Transverse colon (tissue), 4 donors: ENCODE measurements at regions not wholly inside any gene's neighbourhood (a gene's known extent, or its start where the extent isn't known, plus 50 kb on each side); places are given as distances from the start of the nearest gene placed in this dataset.

Experiments used
- DNase-seq: peaks from one replicate; pipeline ENCODE4 v3.0.0-alpha.2; 2019
- H3K27ac ChIP-seq, 4 donors: fragments of 200-600 bp; sonication (generic); 2 replicates each; pipeline ENCODE4 v1.5.1; 2016 to 2018; ENCODE audit warnings: inconsistent platforms in 4 of 4
- H3K27me3 ChIP-seq: fragments of 200-600 bp; sonication (generic); 2 replicates; pipeline ENCODE4 v1.5.1; 2017; ENCODE audit warnings: inconsistent platforms
- H3K36me3 ChIP-seq, 4 donors: fragments of 200-600 bp; sonication (generic); 2 replicates each; pipeline ENCODE4 v1.5.1; 2017 to 2019; ENCODE audit warnings: inconsistent platforms in 4 of 4
- H3K4me1 ChIP-seq, 4 donors: fragments of 200-600 bp; sonication (generic); 2 replicates each; pipeline ENCODE4 v1.5.1; 2017 to 2020; ENCODE audit warnings: inconsistent platforms in 4 of 4
- H3K4me3 ChIP-seq, 4 donors: fragments of 200-600 bp; sonication (generic); 1 replicate in 1 of 4; 2 replicates in 3 of 4; pipeline versions ENCODE4 v1.5.1 to v1.6.1; 2017 to 2019; ENCODE audit warnings: inconsistent platforms in 4 of 4
- H3K9me3 ChIP-seq, 2 donors: fragments of 200-600 bp; sonication (generic); 2 replicates each; pipeline ENCODE4 v1.5.1; 2017 to 2019; ENCODE audit warnings: inconsistent platforms in 2 of 2
- CTCF ChIP-seq, 5 experiments: fragments of 200-600 bp in 3 of 5; fragments of 450-650 bp in 2 of 5; sonication (generic) in 3 of 5; IDR thresholded peaks; 1 replicate in 2 of 5; 2 replicates in 3 of 5; pipeline ENCODE4 v1.5.1; 2016 to 2017; ENCODE audit warnings: antibody characterized with exemption in 5 of 5, inconsistent platforms in 3 of 5, mild to moderate bottlenecking in 2 of 5, moderate library complexity in 1 of 5
- EP300 ChIP-seq: sonication (generic); formaldehyde crosslinking; IDR thresholded peaks from one replicate; pipeline ENCODE4 v1.6.1; 2017; ENCODE audit warnings: antibody characterized with exemption, low read depth
- POLR2A ChIP-seq: fragments of 450-650 bp; IDR thresholded peaks from one replicate; pipeline ENCODE4 v1.6.1; 2016; ENCODE audit warnings: antibody characterized with exemption, mild to moderate bottlenecking, moderate library complexity
- POLR2AphosphoS5 ChIP-seq, 3 donors: sonication (generic); formaldehyde crosslinking; IDR thresholded peaks; one replicate each; pipeline ENCODE4 v1.6.1; 2016; ENCODE audit warnings: antibody characterized with exemption in 3 of 3
- WGBS, 2 donors: methylation state at CpG; one replicate each; pipeline ENCODE4 v1.1.5; 2018; ENCODE audit warnings: low coverage in 1 of 2; 5-methylcytosine and 5-hydroxymethylcytosine counted together
- in situ Hi-C, 4 donors: fragments of 200-750 bp; cut with MboI; loops; one replicate each; pipeline versions ENCODE4 v1.15.0 to v1.15.1; 2017; ENCODE audit warnings: low sequenced_read_pairs in 3 of 4, low pct_ligation_motif_present in 1 of 4, low pct_unique_long_range_greater_than_20kb in 1 of 4
- intact Hi-C: fragments of 100-400 bp; cut with DNase I; formaldehyde crosslinking; loops from one replicate; pipeline ENCODE4 v1.15.1; 2023; ENCODE audit warnings: low total_unique reads

- H3K4me1 ChIP-seq = no peaks in the 10 kb centered on the region
- in situ Hi-C loops = no loop called here
- no peaks in the 10 kb centered on the region for H3K36me3 ChIP-seq
- intact Hi-C loops = no loop called here
- 98% methylated on average over 5 of the region's 5 CpGs; no CpG with 5 or more reads in 1 of the 2 donors for WGBS, 2 donors
- H3K4me3 ChIP-seq = no peak overlapping the region
- no peak for DNase-seq
- no peak for TF ChIP-seq POLR2A
- TF ChIP-seq EP300 = no peak
- no peak for TF ChIP-seq POLR2AphosphoS5 (IDR thresholded peaks at IDR 0.05)
- no peak for TF ChIP-seq CTCF (IDR thresholded peaks at IDR 0.05)
- H3K9me3 ChIP-seq = no peaks in the 10 kb centered on the region
- no peaks in the 10 kb centered on the region for H3K27me3 ChIP-seq
- no peak overlapping the region for H3K27ac ChIP-seq
These were observed 82.1 kb downstream of the ADRA2C start for GRCh38 chr4:3848323-3848722.

GRCh38 chr4:3849140-3849539, 83.0 kb downstream of the ADRA2C start:
- no peak overlapping the region for H3K27ac ChIP-seq
- TF ChIP-seq POLR2A (no peak), EP300 (no peak), POLR2AphosphoS5 (IDR thresholded peaks at IDR 0.05) (no peak), CTCF (IDR thresholded peaks at IDR 0.05) (no peak)
- no peaks in the 10 kb centered on the region for H3K4me1 ChIP-seq
- H3K27me3 ChIP-seq = peaks cover 2% of the 10 kb centered on the region
- H3K4me3 ChIP-seq = no peak overlapping the region
- DNase-seq = no peak
- intact Hi-C loops (no loop called here), in situ Hi-C loops (no loop called here)
- H3K36me3 ChIP-seq = no peaks in the 10 kb centered on the region
- H3K9me3 ChIP-seq = no peaks in the 10 kb centered on the region

GRCh38 chr4:3850128-3850527, 83.9 kb downstream of the ADRA2C start:
- Histone ChIP-seq H3K9me3 (no peaks in the 10 kb centered on the region), H3K36me3 (no peaks in the 10 kb centered on the region), H3K27ac (no peak overlapping the region), H3K4me3 (no peak overlapping the region), H3K27me3 (peaks cover 10% of the 10 kb centered on the region), H3K4me1 (no peaks in the 10 kb centered on the region)
- intact Hi-C loops = no loop called here
- no peak for DNase-seq
- TF ChIP-seq POLR2AphosphoS5 (IDR thresholded peaks at IDR 0.05) (no peak), CTCF (IDR thresholded peaks at IDR 0.05) (no peak), EP300 (no peak), POLR2A (no peak)
- in situ Hi-C loops = no loop called here
- 100% methylated on average over 1 of the region's 1 CpG for WGBS, 2 donors

- in situ Hi-C loops (no loop called here), intact Hi-C loops (no loop called here)
- no peaks in the 10 kb centered on the region for H3K9me3 ChIP-seq
- WGBS, 2 donors = 45% methylated on average over 6 of the region's 6 CpGs; no CpG with 5 or more reads in 1 of the 2 donors
- H3K4me3 ChIP-seq = no peak overlapping the region
- H3K36me3 ChIP-seq = no peaks in the 10 kb centered on the region
- TF ChIP-seq CTCF (IDR thresholded peaks at IDR 0.05) = no peak
- TF ChIP-seq POLR2A = no peak
- TF ChIP-seq POLR2AphosphoS5 (IDR thresholded peaks at IDR 0.05) = no peak
- no peak for TF ChIP-seq EP300
- no peak overlapping the region for H3K27ac ChIP-seq
- DNase-seq = no peak
- H3K27me3 ChIP-seq = peaks cover 10% of the 10 kb centered on the region
- no peaks in the 10 kb centered on the region for H3K4me1 ChIP-seq
These were observed 85.0 kb downstream of the ADRA2C start for GRCh38 chr4:3851211-3851610.
